HCEC 1CT (cell line): ENCODE measurements at regions not wholly inside any gene's neighbourhood (a gene's known extent, or its start where the extent isn't known, plus 50 kb on each side); places are given as distances from the start of the nearest gene placed in this dataset.

Experiments used
- DNase-seq: peaks from one replicate; pipeline ENCODE4 v3.0.0-alpha.2; 2017

GRCh38 chr9:89655990-89656657 is 51.3 kb downstream of the GADD45G start:
- no peak for DNase-seq

GRCh38 chr9:89657295-89657694 is 52.5 kb downstream of the GADD45G start:
- no peak for DNase-seq

- no peak for DNase-seq
Measured at GRCh38 chr9:89657765-89658164, 53.0 kb downstream of the GADD45G start.

- no peak for DNase-seq
Measured at GRCh38 chr9:89658401-89658800, 53.6 kb downstream of the GADD45G start.

GRCh38 chr9:89658931-89659330 is 54.1 kb downstream of the GADD45G start:
- no peak for DNase-seq

GRCh38 chr9:89659473-89659872 is 54.7 kb downstream of the GADD45G start:
- no peak for DNase-seq

- no peak for DNase-seq
Measured at GRCh38 chr9:89659891-89660685, 55.3 kb downstream of the GADD45G start.

- DNase-seq = no peak
Measured at GRCh38 chr9:89661391-89661949, 56.7 kb downstream of the GADD45G start.

- DNase-seq = no peak
Measured at GRCh38 chr9:89661956-89662717, 57.3 kb downstream of the GADD45G start.

- DNase-seq = no peak
Measured at GRCh38 chr9:89662718-89663613, 58.2 kb downstream of the GADD45G start.

GRCh38 chr9:89663614-89663970 is 58.8 kb downstream of the GADD45G start:
- DNase-seq = no peak

GRCh38 chr9:89664010-89664409 is 59.2 kb downstream of the GADD45G start:
- no peak for DNase-seq

- DNase-seq = no peak
Measured at GRCh38 chr9:89664896-89665329, 60.1 kb downstream of the GADD45G start.

- no peak for DNase-seq
Measured at GRCh38 chr9:89666364-89666763, 61.6 kb downstream of the GADD45G start.

- DNase-seq = no peak
Measured at GRCh38 chr9:89666950-89667349, 62.1 kb downstream of the GADD45G start.

- DNase-seq = no peak
Measured at GRCh38 chr9:89667726-89668125, 62.9 kb downstream of the GADD45G start.

- no peak for DNase-seq
Measured at GRCh38 chr9:89668216-89668865, 63.5 kb downstream of the GADD45G start.

GRCh38 chr9:89668866-89669246 is 64.0 kb downstream of the GADD45G start:
- DNase-seq = no peak

- no peak for DNase-seq
Measured at GRCh38 chr9:89669361-89669842, 64.6 kb downstream of the GADD45G start.

GRCh38 chr9:89670114-89670513 is 65.3 kb downstream of the GADD45G start:
- DNase-seq = no peak

- DNase-seq = no peak
Measured at GRCh38 chr9:89670801-89671434, 66.1 kb downstream of the GADD45G start.
